SW480 (cell line): ENCODE measurements at regions not wholly inside any gene's neighbourhood (a gene's known extent, or its start where the extent isn't known, plus 50 kb on each side); places are given as distances from the start of the nearest gene placed in this dataset.

Experiments used
- DNase-seq: peaks from one replicate; pipeline ENCODE4 v3.0.0-alpha.2; 2016; ENCODE audit warnings: low spot score

DNA sequence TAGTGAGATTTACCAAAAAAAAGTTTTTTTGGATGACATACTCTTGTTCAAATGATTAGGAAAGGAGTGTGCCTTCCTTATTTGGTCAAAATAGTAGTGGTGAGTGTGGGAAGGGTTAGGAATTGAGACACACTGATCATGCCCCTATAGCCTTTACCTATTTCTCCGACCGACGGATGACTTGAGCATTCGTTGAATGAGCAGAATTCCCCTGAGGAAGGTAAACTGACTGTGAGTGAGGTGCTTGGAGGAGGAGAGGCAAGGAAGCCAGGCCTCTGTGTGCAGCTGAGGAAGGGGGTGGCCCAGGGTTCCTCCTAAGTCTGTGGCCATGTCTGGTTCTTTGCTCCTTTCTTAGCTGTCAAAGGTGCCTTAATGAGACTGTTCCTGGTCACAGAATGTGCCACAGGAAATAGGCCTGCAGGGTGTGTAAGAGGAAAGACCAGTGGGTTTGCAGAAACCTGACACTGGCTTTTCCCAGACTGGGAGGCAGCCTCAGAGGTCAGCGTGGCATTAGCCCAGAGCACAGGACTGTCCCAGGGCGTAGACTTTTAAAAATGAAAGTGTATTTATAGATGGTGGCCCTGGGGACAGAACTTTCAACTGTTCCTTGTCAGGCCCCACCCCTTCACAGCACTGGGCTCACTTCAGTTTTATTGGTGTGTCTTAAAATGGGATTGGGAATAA lies 307.7 kb upstream of the C2CD4B start:
- DNase-seq: peak; percentile 18

DNA sequence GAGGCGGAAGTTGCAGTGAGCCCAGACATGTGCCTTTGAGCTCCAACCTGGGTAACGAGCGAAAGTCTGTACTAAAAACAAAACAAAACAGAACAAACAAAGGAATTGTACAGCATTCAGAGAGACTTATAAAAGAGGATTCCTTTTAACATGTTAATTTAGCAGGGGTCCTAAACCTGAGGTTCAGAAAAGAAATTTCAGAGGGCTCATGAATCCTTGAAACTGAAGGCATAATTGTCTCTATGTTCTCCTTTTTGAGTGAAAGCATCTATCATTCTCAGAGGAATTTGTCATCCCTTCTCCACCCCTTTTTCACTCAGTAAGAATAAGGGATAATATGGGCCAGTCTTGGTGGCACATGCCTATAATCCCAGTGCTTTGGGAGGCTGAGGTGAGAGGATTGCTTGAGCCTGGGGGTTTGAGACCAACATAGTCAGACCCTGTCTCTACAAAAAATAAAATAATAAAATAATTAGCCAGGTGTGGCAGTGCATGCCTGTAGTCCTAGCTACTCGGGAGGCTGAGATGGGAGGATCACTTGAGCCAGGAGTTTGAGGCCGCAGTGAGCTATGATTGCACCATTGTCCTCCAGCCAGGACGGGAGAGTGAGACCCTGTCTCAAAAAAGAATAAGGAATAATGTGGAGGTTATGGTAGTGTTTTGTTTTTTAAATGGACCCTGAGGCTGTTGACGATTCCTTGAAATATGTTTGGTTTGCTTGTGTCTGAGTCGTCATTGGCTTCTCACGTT lies 309.1 kb upstream of the C2CD4B start:
- DNase-seq: no peak

DNA sequence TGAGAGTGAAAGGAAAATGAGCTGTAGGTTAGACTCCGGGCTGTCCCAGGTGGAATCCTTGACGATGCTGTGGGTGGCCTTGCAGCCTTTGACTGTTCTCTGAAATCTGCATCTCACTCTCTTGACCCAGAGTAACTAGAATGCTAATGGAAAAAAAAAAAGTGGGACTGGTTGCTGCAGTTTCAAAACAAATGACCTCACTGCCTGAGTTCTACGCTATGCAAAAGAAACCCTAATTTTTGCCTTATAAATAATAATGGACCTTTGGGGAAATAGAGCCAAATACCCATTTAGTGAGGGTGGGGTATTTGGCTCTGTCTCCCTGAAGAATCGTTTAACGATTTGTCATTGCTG lies 309.7 kb upstream of the C2CD4B start:
- no peak for DNase-seq

DNA sequence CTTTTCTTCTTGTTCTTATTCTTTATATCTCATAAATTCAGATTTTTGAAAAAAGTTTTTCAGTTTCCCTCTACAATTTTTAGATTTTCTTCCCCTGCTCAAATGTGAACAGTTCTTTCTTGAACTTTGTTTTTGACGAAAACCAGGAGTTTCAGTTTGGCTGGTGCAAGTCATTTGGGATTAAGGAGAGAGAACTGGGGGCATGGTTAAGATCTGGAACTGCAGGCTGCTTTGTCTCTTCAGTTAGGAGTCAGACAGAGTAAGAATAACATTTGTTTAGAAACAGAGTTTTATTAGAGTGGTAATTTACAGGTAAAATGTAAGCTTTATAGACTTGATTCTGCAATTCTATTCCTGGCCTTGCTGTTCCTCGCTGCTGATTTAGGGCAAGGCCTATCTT lies 310.5 kb upstream of the C2CD4B start:
- DNase-seq: no peak

DNA sequence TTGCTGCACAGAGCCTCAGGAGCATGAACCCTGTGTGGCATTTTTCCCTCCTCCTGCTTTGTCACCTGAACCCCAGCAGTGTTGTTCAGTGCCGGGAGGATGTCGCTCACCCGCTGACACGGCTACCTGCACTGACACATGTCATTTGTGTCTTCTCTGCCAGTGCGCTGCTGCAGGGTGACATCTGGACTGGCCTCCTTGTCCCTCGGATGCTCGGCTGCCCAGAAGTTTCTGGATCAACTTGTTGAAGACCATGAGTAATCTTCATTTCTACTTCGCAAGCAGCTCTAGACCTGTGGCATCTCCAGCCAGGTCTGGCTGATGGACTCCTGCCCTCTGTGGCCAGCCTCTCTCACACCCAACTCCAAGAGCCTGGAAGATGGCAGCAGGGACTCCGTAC lies 311.1 kb upstream of the C2CD4B start:
- DNase-seq: no peak

DNA sequence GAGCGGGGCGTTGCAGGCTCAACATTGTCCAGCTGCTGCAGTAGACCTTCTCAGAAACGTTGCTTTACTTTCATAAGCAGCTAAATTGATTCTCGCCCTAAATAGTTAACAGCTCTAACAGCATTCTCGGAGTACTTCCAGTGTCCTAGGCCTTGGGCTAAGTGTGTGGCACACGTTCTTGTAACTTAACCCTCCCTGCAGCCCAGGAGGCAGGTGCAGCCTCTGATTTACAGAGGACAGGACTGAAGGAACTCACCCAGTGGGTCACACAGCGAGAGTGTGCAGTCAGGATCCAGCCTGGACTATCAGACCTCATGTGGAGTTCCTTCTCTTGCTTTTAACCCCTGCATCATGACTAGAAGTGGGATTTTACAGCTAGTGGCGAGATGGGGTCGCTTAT lies 312.8 kb upstream of the C2CD4B start:
- DNase-seq: no peak

DNA sequence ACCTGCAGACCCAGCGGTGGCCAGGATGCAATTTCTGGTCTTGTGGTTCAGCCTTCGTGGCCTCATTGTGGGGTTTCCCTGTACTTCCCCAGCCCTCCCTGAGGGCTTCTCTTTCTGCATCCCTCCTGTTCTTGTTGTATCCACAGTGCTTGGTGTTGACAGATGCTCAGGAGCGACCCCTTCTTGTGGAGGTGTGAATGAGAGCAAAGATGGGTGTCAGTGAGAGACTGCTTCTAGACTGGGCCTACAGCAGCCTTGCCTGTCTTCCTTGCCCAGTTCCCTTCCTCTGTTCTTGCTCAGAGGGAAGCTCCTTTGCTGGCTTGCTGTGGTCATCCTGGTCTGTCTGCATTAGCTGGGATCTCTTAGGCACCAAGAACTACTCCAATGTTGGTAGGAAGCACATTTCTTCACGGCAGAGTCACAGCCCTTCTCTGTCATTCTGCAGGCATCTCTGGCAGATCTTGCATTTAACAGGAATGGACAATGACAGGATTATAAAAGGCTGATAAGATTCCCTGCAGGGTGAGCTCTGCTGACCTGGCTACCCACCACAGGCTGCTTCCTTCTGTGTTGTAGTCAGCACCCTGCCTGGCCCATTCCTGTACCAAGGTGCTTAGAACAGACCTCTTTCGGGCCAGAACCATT lies 317.8 kb upstream of the C2CD4B start:
- no peak for DNase-seq

DNA sequence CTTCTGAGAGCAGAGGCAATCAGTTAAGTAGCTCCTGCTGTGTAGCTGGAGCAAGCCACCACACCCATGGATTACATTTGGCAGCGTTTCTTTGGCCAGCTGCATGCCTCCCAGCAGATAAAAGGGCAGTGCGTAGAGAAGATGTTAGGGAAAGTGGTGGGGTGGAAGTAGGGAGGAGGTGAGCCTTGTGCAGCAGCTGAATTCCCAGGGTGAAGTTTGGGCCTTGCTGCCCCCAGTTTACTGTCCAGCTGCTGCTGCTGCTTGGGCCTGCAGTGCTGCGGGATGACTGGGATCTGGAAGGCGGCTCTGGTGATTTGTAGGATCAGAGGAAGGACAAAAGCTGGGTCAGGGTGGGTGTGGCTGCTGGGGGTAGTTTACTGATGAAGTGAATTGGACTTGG lies 318.7 kb upstream of the C2CD4B start:
- DNase-seq: no peak

DNA sequence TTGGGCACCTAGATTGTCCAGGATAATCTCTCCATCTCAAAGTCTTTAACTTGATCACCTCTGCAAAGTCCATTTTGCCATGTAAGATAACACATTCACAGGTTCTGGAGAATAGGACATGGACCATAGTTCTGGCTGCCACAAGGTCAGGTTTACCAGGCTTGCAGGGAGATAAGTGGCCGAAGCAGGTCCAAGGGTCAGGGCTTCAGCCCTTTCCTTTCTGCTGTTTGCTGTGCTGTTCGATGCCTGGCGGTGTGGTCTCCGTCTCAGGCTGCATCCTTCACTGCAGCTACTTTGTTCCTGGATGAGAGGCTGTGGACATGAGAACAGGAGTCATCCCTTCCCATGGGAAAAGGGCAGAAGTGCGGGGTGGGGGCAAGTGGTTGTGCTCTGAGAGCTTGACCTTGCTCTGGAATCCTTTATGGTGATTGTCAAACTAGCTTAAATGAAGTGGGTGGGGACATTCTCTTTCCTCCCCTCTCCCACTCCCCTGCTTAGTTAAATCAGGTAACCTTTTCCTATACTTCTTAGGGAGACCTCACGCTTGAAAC lies 320.2 kb upstream of the C2CD4B start:
- DNase-seq: no peak

DNA sequence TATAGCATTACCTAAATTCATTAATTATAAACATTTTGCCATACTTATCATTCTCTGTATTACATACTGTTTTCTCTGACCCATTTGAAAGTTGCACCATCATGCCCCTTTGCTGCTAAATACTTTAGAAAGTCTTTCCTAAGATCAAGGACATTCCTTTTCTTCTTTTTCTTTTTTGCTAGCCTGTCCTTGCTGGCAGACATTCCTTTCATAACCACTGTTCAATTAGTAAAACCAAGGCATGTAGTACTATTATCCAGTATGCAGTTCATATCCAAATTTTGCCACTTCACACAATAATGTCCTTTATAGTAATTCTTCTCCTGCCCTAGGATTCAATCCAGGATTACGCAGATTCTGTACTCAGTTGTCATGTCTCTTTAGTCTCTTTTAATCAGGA lies 321.0 kb upstream of the C2CD4B start:
- DNase-seq: no peak

DNA sequence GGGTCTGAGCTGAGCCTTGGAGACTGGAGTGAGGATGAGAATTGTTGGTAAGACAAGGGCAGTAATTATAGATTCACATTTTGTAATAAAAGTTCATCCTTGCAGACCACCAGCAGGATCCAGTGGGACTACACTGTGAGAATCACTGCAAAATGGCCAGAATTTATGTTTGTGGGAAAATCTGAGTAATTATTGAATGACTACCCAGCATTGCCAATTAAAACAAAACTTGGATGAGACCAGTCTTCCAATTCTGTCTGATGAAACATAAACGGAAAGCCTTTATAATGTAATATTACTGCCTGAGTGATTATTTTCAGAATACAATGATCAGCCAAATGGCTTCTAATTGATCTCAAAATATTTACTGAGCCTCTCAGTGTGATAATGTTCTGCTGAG lies 323.3 kb upstream of the C2CD4B start:
- DNase-seq: no peak

DNA sequence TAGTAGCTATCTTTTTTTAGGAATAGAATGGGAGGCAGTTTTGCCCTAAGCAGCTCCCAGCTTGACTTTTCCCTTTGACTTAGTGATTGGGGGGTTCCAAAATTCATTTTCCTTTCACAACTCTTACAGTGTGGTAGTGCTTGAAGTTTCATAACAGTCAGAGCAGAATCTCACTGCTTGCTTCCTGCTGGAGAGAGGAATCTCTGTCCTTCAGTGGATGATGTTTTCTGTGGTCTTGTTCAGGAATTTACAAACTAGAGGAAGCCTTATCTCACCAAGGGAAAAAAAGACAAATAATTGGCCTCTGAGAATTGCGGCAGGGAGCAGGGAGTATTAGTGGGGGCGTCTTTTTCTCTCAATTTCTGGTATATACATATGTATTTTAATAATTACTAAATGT lies 326.6 kb upstream of the C2CD4B start:
- no peak for DNase-seq

DNA sequence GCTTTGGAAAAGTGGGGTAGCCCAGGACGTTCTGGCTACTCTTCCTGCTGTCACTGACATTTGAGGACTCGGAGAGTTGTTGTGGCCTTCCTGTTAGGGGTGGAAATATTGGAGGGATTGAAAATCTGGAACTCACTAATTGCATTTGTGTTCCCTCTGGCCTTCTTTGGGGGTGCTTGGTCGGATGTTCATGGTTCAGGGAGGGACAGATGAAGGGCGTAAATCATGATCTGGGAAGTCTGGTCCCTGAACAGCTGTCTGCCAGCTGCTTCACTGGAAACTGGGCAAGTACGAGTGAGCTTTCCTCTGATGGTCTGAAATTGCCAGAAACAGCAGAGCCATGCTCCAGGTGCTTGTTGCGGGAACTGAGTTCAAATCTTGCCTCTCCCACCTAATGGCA lies 327.8 kb upstream of the C2CD4B start:
- DNase-seq: no peak

DNA sequence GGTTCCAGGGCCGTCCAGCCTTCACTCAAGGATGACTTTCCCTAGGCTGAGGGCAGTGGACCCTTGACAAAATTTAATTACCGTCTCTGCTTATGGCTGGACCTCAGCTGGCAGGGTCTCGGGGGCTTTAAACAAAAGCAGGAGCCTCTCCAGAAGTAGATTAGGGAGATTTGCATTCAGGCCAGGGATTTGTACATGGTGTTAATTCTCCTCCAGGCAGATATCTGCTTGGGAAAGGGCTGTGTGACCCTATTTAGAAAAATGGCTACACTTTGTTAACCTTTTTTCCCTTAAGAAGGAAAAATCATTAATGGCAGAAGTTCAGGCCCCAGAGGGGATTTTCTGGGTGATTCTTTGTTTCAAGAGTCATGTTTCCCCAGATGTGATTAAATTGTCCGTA lies 329.1 kb upstream of the C2CD4B start:
- no peak for DNase-seq

DNA sequence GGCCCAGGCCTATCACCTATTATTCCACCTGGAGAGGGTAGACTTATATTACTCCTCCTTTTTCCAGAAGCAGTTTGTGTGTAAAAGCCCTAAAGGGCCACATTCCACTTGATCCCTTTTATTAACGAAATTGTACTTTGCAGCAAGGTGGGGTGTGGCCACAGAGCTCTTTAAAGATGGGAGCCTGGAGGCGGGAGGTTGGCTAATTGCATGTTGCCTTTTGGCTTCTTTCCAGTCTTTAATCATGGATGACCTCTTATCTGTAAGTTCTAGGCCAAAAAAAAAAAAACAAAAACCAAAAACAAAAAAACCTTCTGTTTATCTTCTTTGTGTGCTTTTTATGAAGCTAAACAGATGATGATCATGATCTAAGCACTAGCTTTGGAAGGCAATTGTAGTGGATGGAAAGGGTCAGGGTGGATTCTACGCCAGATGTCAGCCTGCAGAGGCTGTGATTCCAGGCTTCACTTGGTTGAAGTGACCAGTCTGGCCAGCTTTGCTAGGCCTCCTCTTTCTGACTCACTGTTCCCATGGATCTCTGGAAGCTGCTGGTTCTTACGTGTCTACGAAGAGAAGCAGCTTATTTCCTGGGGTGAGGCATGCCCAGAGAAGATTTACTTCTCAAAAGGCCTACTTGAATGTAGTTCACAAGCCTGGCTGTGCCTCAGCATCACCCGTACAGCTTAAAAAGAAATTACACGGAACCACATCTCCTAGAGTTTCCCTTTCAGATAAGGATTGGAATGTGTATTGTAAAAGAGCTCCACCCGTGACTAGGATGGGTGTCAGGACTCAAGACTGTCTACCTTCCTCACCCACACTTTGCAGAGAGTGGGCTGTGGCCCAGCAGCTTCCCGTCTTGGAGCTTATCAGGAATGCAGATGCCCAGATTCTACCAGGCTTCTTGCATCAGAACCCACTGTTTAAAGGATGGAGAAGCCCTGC lies 330.9 kb upstream of the C2CD4B start:
- DNase-seq: no peak

DNA sequence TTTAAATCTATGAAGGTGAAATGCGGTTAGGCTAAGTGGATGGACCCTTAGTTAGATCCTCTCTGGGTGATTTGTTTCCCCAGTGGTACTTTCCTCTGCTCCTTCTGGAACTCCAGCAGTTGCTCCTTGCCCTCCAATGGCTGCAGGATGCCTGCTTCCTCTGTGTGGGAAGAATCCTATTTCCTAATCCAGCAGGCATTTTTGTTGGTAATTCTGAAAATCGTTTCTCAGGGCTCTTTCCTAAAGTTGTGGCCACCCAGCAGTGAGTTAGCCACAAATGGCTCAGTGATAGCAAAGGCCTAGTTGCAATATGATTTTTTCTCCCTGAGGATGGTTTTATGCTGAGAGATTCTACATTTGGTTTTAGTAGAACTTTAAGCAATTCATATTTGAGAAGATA lies 332.3 kb upstream of the C2CD4B start:
- no peak for DNase-seq

DNA sequence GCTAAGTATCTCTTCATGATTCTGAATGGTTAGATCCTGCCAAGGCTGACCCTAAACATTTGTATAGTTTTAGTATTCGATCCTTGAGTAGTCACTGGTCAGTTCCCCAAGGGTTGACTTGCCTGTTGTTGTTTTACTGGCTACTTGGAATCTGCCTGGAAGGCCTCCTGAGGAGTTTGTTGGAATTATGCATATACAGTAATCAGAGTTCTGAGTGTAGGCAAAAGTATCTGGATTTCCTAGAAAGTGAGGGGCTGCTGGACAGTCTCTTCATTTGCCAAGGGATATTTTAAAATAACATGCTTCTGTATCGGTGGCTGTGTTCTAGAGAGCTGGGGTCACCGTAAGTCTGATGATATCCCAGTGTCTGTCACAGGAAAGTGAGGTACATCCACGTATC lies 333.2 kb upstream of the C2CD4B start:
- no peak for DNase-seq

DNA sequence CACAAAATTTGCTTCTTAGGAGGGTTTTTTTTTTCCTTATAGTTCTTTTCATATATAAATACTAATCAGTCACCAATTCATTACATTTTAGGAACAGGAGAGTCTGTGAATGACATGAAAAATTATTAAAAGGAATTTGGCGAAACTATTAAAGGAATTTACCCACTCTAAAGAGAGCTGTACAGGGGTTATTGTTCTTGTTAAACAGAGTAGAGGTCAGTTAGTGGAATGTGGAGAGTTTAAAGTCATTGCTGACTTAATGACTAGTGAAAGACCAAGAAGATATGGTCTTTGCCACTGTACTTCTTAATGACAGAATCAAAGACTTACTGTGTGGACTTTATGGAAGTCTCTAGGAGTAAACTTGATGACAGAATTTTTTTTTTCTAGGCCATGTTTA lies 333.6 kb upstream of the C2CD4B start:
- DNase-seq: no peak

DNA sequence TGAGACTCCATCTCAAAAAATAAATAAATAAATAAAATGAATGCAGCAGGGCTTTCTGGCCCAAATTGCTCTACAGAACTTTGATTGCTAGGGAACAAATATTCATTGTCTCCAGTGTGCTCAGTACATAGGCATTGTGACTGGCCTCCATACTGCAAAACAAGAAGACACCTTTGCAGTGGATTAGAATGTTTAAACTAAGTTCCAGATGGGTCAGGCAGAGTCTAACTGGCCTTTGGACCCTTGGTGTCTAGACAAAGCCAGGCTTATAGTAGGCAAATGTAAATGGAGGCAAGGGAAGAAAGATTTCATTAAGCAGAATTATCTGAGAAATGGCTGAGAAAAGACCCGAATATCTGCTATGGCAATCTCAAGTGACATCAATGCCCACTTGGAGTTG lies 335.2 kb upstream of the C2CD4B start:
- DNase-seq: no peak

DNA sequence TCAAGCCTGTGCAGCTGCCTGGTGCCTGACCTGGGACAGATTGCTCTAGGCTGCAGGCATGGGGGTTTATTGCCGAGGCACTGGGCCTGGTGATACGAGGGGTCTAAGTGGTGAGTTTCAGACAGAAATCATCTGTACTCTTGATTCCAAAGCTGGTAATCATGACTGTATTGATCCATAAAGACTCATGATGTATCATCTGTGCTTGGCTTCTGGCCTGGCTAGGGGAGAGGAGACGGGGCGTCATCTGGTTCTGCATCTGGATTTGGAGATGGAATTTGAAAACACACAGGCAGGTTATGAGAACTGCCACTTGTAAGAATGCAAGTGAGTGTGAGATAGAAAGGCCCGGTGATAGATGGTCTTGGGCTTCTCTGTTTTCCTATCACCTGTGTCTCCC lies 337.4 kb upstream of the C2CD4B start:
- DNase-seq: no peak

DNA sequence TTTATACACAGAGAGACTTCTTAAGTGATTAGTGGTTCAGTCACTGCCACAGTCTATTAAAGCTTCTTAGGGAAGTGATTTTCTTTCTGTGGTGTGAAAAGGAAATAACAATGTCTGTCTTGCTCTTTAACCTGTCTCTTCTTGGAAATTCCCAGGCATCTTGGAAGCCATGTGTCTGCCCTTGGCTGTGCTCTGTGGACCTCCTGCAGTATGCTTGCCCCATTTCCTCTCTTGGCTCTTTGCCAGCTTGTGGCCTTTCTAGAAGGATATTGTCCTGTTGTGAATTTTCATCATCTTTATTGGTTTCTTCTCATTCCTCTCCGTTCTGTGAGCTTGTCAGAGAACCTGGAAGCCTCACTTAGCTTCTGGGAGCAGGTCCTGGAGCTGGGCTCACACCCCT lies 338.4 kb upstream of the C2CD4B start:
- DNase-seq: no peak

DNA sequence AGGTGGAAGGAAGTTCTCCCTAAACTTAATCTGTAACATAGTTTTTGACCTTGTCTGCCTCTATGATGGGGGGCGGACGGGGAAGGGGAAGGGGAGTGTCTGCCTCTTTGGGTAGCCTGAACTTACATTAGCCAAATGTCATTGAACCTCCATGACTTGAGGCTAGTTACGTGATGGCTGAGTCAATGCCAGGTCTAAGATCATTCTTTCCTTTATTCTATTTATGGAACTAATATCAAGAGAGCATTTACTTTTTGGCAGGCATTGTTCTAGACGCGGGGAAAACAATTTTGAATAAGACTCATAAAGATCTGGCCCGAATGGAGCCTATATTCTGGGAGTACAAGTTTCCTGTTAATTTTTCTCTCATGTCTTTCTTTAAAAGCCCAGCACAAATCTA lies 340.7 kb upstream of the C2CD4B start:
- no peak for DNase-seq
